Endothelial cell (in vitro differentiated cells): ENCODE measurements at regions not wholly inside any gene's neighbourhood (a gene's known extent, or its start where the extent isn't known, plus 50 kb on each side); places are given as distances from the start of the nearest gene placed in this dataset.

Experiments
- DNase-seq: peaks from one replicate; pipeline ENCODE4 v3.0.0; 2021; ENCODE audit warnings: low spot score
- H3K27ac Mint-ChIP-seq: one replicate; pipeline ENCODE4 v1.8.0; 2021; ENCODE audit warnings: mixed read lengths, inconsistent platforms; ENCODE audit not compliant: unreplicated experiment
- H3K27me3 Mint-ChIP-seq: one replicate; pipeline ENCODE4 v1.8.0; 2021; ENCODE audit warnings: mild to moderate bottlenecking, moderate library complexity, mixed read lengths, inconsistent platforms; ENCODE audit not compliant: unreplicated experiment
- H3K36me3 Mint-ChIP-seq: one replicate; pipeline ENCODE4 v1.8.0; 2021; ENCODE audit warnings: mild to moderate bottlenecking, low read depth, mixed read lengths, inconsistent platforms; ENCODE audit not compliant: unreplicated experiment
- H3K4me1 Mint-ChIP-seq: one replicate; pipeline ENCODE4 v1.8.0; 2021; ENCODE audit warnings: mild to moderate bottlenecking, mixed read lengths, inconsistent platforms; ENCODE audit not compliant: unreplicated experiment
- H3K4me3 Mint-ChIP-seq: one replicate; pipeline ENCODE4 v1.8.0; 2021; ENCODE audit warnings: mild to moderate bottlenecking, mixed read lengths, inconsistent platforms; ENCODE audit not compliant: unreplicated experiment
- H3K9me3 Mint-ChIP-seq: one replicate; pipeline ENCODE4 v1.8.0; 2021; ENCODE audit warnings: mixed read lengths, inconsistent platforms; ENCODE audit not compliant: unreplicated experiment
- CTCF ChIP-seq: fragments of 200-600 bp; sonication (generic); IDR thresholded peaks from one replicate; pipeline ENCODE4 v1.5.0; 2021; ENCODE audit warnings: antibody characterized with exemption; ENCODE audit not compliant: unreplicated experiment

DNA sequence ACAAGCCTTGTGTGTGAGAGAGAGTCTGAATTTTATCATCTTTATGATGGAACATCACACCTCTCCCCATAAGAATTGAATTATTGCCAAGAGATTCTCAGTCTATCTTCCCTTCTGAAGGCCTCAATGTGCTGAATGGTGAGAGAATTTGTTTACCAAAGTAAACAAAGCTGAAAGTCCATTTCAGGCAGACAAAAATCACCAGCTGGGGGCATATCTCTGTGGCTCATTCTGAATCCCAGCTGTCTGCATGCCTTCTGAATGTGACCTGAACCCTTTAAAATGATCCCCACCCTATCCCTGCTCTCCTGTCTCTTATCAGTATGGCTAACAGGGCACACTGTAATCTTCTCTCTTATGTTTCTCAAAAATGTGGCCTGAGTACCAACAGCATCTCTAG, 99.1 kb upstream of the CAMK1G start:
- H3K27me3 Mint-ChIP-seq = peaks cover 6% of the 10 kb centered on the region
- H3K27ac Mint-ChIP-seq = no peak overlapping the region
- DNase-seq = no peak
- no peak overlapping the region for H3K4me3 Mint-ChIP-seq
- TF ChIP-seq CTCF = no peak
- H3K9me3 Mint-ChIP-seq = no peaks in the 10 kb centered on the region
- no peaks in the 10 kb centered on the region for H3K36me3 Mint-ChIP-seq
- peaks cover 18% of the 10 kb centered on the region for H3K4me1 Mint-ChIP-seq

DNA sequence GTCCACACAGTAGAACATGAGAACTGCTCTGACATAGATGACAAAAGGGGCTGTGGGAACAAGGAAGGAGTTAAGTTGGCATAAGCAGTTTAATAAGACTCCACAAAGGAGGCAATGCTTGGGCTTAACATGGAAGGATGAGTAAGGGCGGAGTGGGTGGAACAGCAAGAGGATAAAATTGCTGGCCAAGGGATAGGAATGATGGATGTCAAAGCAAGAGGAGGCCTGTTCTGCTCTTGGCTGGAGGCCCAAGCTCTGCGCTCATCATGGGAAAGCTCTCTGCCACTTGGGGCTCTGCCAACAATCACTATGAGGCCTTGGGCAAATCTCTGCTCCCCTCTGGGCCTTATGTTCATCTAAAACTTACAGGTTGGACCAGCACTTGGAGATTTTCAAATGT, 98.3 kb upstream of the CAMK1G start:
- no peaks in the 10 kb centered on the region for H3K9me3 Mint-ChIP-seq
- no peak for DNase-seq
- no peak overlapping the region for H3K27ac Mint-ChIP-seq
- no peak for TF ChIP-seq CTCF
- no peaks in the 10 kb centered on the region for H3K36me3 Mint-ChIP-seq
- no peak overlapping the region for H3K4me3 Mint-ChIP-seq
- H3K4me1 Mint-ChIP-seq = peaks cover 18% of the 10 kb centered on the region
- peaks cover 6% of the 10 kb centered on the region for H3K27me3 Mint-ChIP-seq

DNA sequence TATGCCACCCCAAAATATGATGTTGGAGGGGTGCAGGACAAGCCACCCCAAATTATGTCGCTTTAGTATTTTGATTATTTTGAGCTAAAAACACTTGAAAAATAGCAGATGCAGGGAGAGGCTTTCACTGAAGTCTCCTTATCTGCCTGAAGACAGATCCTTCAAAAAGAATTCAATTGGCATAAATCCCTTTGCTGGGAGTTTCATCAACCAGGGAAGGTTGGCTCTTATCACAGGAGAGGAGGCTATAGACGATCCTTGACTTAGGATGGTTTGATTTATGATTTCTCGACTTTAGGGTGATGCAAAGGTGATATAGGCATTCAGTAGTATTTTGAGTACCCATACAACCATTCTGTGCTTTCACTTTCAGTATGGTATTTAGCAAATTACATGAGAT, 97.8 kb upstream of the CAMK1G start:
- no peak overlapping the region for H3K4me3 Mint-ChIP-seq
- H3K9me3 Mint-ChIP-seq = no peaks in the 10 kb centered on the region
- no peaks in the 10 kb centered on the region for H3K36me3 Mint-ChIP-seq
- peaks cover 18% of the 10 kb centered on the region for H3K4me1 Mint-ChIP-seq
- TF ChIP-seq CTCF = no peak
- H3K27me3 Mint-ChIP-seq = peaks cover 6% of the 10 kb centered on the region
- DNase-seq = no peak
- H3K27ac Mint-ChIP-seq = no peak overlapping the region

DNA sequence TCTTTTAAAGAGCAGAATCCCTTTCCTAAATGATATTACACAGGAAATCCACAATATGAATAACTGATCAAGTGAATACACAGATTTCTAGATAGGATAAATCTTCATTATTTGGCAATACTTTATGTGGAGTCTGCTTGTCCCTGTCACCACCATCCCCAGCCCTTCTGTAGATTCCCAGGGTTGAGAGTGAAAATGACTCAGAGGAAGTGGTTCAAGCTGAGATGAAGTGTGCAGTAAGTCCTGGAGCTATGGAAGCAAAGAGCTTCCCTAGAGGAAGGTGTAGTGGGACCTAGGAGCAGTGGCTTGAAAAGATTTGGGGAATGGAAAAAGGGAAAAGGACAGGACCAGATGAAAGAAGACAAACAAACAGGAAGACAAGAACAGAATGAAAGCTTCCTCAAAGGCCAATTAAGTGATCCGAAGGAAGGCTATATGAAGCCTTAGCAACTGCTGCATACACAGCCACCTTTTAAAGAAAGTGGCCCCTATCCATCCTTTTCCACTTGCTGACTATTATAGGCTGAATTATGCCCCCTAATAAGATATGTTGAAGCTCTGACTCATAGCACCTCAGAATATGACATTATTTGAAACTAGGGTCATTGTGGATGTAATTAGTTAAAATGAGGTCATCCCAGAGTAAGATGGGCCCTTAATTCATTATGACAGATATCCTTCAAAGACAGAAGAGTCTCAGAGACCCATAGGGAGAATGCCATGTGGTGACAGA, 96.5 kb upstream of the CAMK1G start:
- Mint-ChIP-seq H3K27ac (no peak overlapping the region), H3K4me1 (peaks cover 18% of the 10 kb centered on the region), H3K36me3 (no peaks in the 10 kb centered on the region), H3K27me3 (peaks cover 4% of the 10 kb centered on the region), H3K4me3 (no peak overlapping the region), H3K9me3 (no peaks in the 10 kb centered on the region)
- TF ChIP-seq CTCF = no peak
- no peak for DNase-seq

GRCh38 chr1:209490013-209490412, 93.5 kb upstream of the CAMK1G start:
- TF ChIP-seq CTCF = peak; percentile 52
- Mint-ChIP-seq H3K27ac (no peak overlapping the region), H3K27me3 (peaks cover 3% of the 10 kb centered on the region), H3K4me3 (no peak overlapping the region), H3K36me3 (no peaks in the 10 kb centered on the region), H3K9me3 (no peaks in the 10 kb centered on the region), H3K4me1 (peaks cover 7% of the 10 kb centered on the region)
- DNase-seq = no peak
